ENCODE measurements at regions not wholly inside any gene's neighbourhood (a gene's known extent, or its start where the extent isn't known, plus 50 kb on each side); places are given as distances from the start of the nearest gene placed in this dataset.

GRCh38 chr6:14719270-14719669 lies 526.6 kb upstream of the JARID2 start:
- Histone ChIP-seq H3K27ac (ENCODE audit: low read depth, low read length) (no peak overlapping the region), H3K9me3 (ENCODE audit: control insufficient read depth in 1 of 2, low read length in 2 of 2) (no peaks in the 10 kb centered on the region), H3K36me3 (ENCODE audit: control insufficient read depth in 1 of 2, insufficient read depth in 2 of 2, low read length in 2 of 2) (no peaks in the 10 kb centered on the region), H3K9ac (ENCODE audit: low read depth in 1 of 2, low read length in 2 of 2) (no peak overlapping the region), H3K4me3 (ENCODE audit: low read depth in 1 of 2, low read length in 2 of 2) (no peak overlapping the region), H3K4me1 (ENCODE audit: control insufficient read depth in 1 of 2, insufficient read depth in 2 of 2, low read length in 2 of 2) (peaks cover 0 to 15% of the 10 kb centered on the region in 2 donors), H3K27me3 (ENCODE audit: control insufficient read depth in 1 of 2, insufficient read depth in 2 of 2, low read length in 2 of 2) (no peaks in the 10 kb centered on the region)

- no peaks in the 10 kb centered on the region for H3K27me3 ChIP-seq (ENCODE audit: control insufficient read depth in 1 of 2, insufficient read depth in 2 of 2, low read length in 2 of 2)
- H3K4me3 ChIP-seq (ENCODE audit: low read depth in 1 of 2, low read length in 2 of 2): no peak overlapping the region
- no peaks in the 10 kb centered on the region for H3K9me3 ChIP-seq (ENCODE audit: control insufficient read depth in 1 of 2, low read length in 2 of 2)
- H3K27ac ChIP-seq (ENCODE audit: low read depth, low read length): no peak overlapping the region
- peaks cover 0 to 15% of the 10 kb centered on the region in 2 donors for H3K4me1 ChIP-seq (ENCODE audit: control insufficient read depth in 1 of 2, insufficient read depth in 2 of 2, low read length in 2 of 2)
- H3K36me3 ChIP-seq (ENCODE audit: control insufficient read depth in 1 of 2, insufficient read depth in 2 of 2, low read length in 2 of 2): no peaks in the 10 kb centered on the region
- no peak overlapping the region for H3K9ac ChIP-seq (ENCODE audit: low read depth in 1 of 2, low read length in 2 of 2)
Observed at GRCh38 chr6:14720411-14721102, 525.3 kb upstream of the JARID2 start.

GRCh38 chr6:14721103-14721758 lies 524.6 kb upstream of the JARID2 start:
- H3K9ac ChIP-seq (ENCODE audit: low read depth in 1 of 2, low read length in 2 of 2): no peak overlapping the region
- H3K36me3 ChIP-seq (ENCODE audit: control insufficient read depth in 1 of 2, insufficient read depth in 2 of 2, low read length in 2 of 2): no peaks in the 10 kb centered on the region
- no peaks in the 10 kb centered on the region for H3K27me3 ChIP-seq (ENCODE audit: control insufficient read depth in 1 of 2, insufficient read depth in 2 of 2, low read length in 2 of 2)
- no peak overlapping the region for H3K4me3 ChIP-seq (ENCODE audit: low read depth in 1 of 2, low read length in 2 of 2)
- H3K9me3 ChIP-seq (ENCODE audit: control insufficient read depth in 1 of 2, low read length in 2 of 2): no peaks in the 10 kb centered on the region
- no peak overlapping the region for H3K27ac ChIP-seq (ENCODE audit: low read depth, low read length)
- H3K4me1 ChIP-seq (ENCODE audit: control insufficient read depth in 1 of 2, insufficient read depth in 2 of 2, low read length in 2 of 2): peaks cover 0 to 15% of the 10 kb centered on the region in 2 donors

- Histone ChIP-seq H3K36me3 (ENCODE audit: control insufficient read depth in 1 of 2, insufficient read depth in 2 of 2, low read length in 2 of 2) (no peaks in the 10 kb centered on the region), H3K4me3 (ENCODE audit: low read depth in 1 of 2, low read length in 2 of 2) (no peak overlapping the region), H3K4me1 (ENCODE audit: control insufficient read depth in 1 of 2, insufficient read depth in 2 of 2, low read length in 2 of 2) (peaks cover 0 to 12% of the 10 kb centered on the region in 2 donors), H3K27me3 (ENCODE audit: control insufficient read depth in 1 of 2, insufficient read depth in 2 of 2, low read length in 2 of 2) (no peaks in the 10 kb centered on the region), H3K27ac (ENCODE audit: low read depth, low read length) (no peak overlapping the region), H3K9me3 (ENCODE audit: control insufficient read depth in 1 of 2, low read length in 2 of 2) (no peaks in the 10 kb centered on the region), H3K9ac (ENCODE audit: low read depth in 1 of 2, low read length in 2 of 2) (no peak overlapping the region)
Observed at GRCh38 chr6:14722001-14722562, 523.8 kb upstream of the JARID2 start.

GRCh38 chr6:14722704-14723103 lies 523.2 kb upstream of the JARID2 start:
- Histone ChIP-seq H3K9me3 (ENCODE audit: control insufficient read depth in 1 of 2, low read length in 2 of 2) (no peaks in the 10 kb centered on the region), H3K27ac (ENCODE audit: low read depth, low read length) (no peak overlapping the region), H3K4me1 (ENCODE audit: control insufficient read depth in 1 of 2, insufficient read depth in 2 of 2, low read length in 2 of 2) (peaks cover 0 to 10% of the 10 kb centered on the region in 2 donors), H3K4me3 (ENCODE audit: low read depth in 1 of 2, low read length in 2 of 2) (no peak overlapping the region), H3K9ac (ENCODE audit: low read depth in 1 of 2, low read length in 2 of 2) (no peak overlapping the region), H3K27me3 (ENCODE audit: control insufficient read depth in 1 of 2, insufficient read depth in 2 of 2, low read length in 2 of 2) (no peaks in the 10 kb centered on the region), H3K36me3 (ENCODE audit: control insufficient read depth in 1 of 2, insufficient read depth in 2 of 2, low read length in 2 of 2) (no peaks in the 10 kb centered on the region)

- Histone ChIP-seq H3K9me3 (ENCODE audit: control insufficient read depth in 1 of 2, low read length in 2 of 2) (no peaks in the 10 kb centered on the region), H3K36me3 (ENCODE audit: control insufficient read depth in 1 of 2, insufficient read depth in 2 of 2, low read length in 2 of 2) (no peaks in the 10 kb centered on the region), H3K9ac (ENCODE audit: low read depth in 1 of 2, low read length in 2 of 2) (no peak overlapping the region), H3K27ac (ENCODE audit: low read depth, low read length) (no peak overlapping the region), H3K27me3 (ENCODE audit: control insufficient read depth in 1 of 2, insufficient read depth in 2 of 2, low read length in 2 of 2) (no peaks in the 10 kb centered on the region), H3K4me3 (ENCODE audit: low read depth in 1 of 2, low read length in 2 of 2) (no peak overlapping the region), H3K4me1 (ENCODE audit: control insufficient read depth in 1 of 2, insufficient read depth in 2 of 2, low read length in 2 of 2) (peaks cover 0 to 10% of the 10 kb centered on the region in 2 donors)
Observed at GRCh38 chr6:14723535-14724086, 522.3 kb upstream of the JARID2 start.

- Histone ChIP-seq H3K4me1 (ENCODE audit: control insufficient read depth in 1 of 2, insufficient read depth in 2 of 2, low read length in 2 of 2) (peaks cover 0 to 10% of the 10 kb centered on the region in 2 donors), H3K9ac (ENCODE audit: low read depth in 1 of 2, low read length in 2 of 2) (no peak overlapping the region), H3K27ac (ENCODE audit: low read depth, low read length) (no peak overlapping the region), H3K27me3 (ENCODE audit: control insufficient read depth in 1 of 2, insufficient read depth in 2 of 2, low read length in 2 of 2) (no peaks in the 10 kb centered on the region), H3K4me3 (ENCODE audit: low read depth in 1 of 2, low read length in 2 of 2) (no peak overlapping the region), H3K9me3 (ENCODE audit: control insufficient read depth in 1 of 2, low read length in 2 of 2) (no peaks in the 10 kb centered on the region), H3K36me3 (ENCODE audit: control insufficient read depth in 1 of 2, insufficient read depth in 2 of 2, low read length in 2 of 2) (no peaks in the 10 kb centered on the region)
Observed at GRCh38 chr6:14724549-14724948, 521.3 kb upstream of the JARID2 start.

- Histone ChIP-seq H3K36me3 (ENCODE audit: control insufficient read depth in 1 of 2, insufficient read depth in 2 of 2, low read length in 2 of 2) (no peaks in the 10 kb centered on the region), H3K27me3 (ENCODE audit: control insufficient read depth in 1 of 2, insufficient read depth in 2 of 2, low read length in 2 of 2) (no peaks in the 10 kb centered on the region), H3K4me3 (ENCODE audit: low read depth in 1 of 2, low read length in 2 of 2) (no peak overlapping the region), H3K4me1 (ENCODE audit: control insufficient read depth in 1 of 2, insufficient read depth in 2 of 2, low read length in 2 of 2) (no peaks in the 10 kb centered on the region), H3K27ac (ENCODE audit: low read depth, low read length) (no peak overlapping the region), H3K9ac (ENCODE audit: low read depth in 1 of 2, low read length in 2 of 2) (no peak overlapping the region), H3K9me3 (ENCODE audit: control insufficient read depth in 1 of 2, low read length in 2 of 2) (no peaks in the 10 kb centered on the region)
Observed at GRCh38 chr6:14726816-14727493, 518.9 kb upstream of the JARID2 start.

- Histone ChIP-seq H3K36me3 (ENCODE audit: control insufficient read depth in 1 of 2, insufficient read depth in 2 of 2, low read length in 2 of 2) (no peaks in the 10 kb centered on the region), H3K4me1 (ENCODE audit: control insufficient read depth in 1 of 2, insufficient read depth in 2 of 2, low read length in 2 of 2) (no peaks in the 10 kb centered on the region), H3K4me3 (ENCODE audit: low read depth in 1 of 2, low read length in 2 of 2) (no peak overlapping the region), H3K27ac (ENCODE audit: low read depth, low read length) (no peak overlapping the region), H3K9me3 (ENCODE audit: control insufficient read depth in 1 of 2, low read length in 2 of 2) (no peaks in the 10 kb centered on the region), H3K9ac (ENCODE audit: low read depth in 1 of 2, low read length in 2 of 2) (no peak overlapping the region), H3K27me3 (ENCODE audit: control insufficient read depth in 1 of 2, insufficient read depth in 2 of 2, low read length in 2 of 2) (no peaks in the 10 kb centered on the region)
Observed at GRCh38 chr6:14727494-14728395, 518.1 kb upstream of the JARID2 start.
